Body of pancreas (tissue), 4 donors: ENCODE measurements at regions not wholly inside any gene's neighbourhood (a gene's known extent, or its start where the extent isn't known, plus 50 kb on each side); places are given as distances from the start of the nearest gene placed in this dataset.

Source experiments
- ATAC-seq: fragments of 150-250 bp; one replicate; pipeline ENCODE4 v1.9.1; 2016
- DNase-seq, 4 donors: peaks; one replicate each; pipeline ENCODE4 v3.0.0-alpha.2; 2019
- H3K27ac ChIP-seq, 4 donors: fragments of 200-600 bp; sonication (generic); 1 replicate in 3 of 4; 2 replicates in 1 of 4; pipeline versions ENCODE4 v1.5.1 to v1.6.1; 2016 to 2019; ENCODE audit warnings: mild to moderate bottlenecking in 1 of 4, mixed read lengths in 1 of 4, moderate library complexity in 1 of 4
- H3K27me3 ChIP-seq, 2 donors: fragments of 200-600 bp; sonication (generic); one replicate each; pipeline ENCODE4 v1.6.0; 2016; ENCODE audit warnings: mild to moderate bottlenecking in 1 of 2
- H3K36me3 ChIP-seq, 2 donors: fragments of 200-600 bp; sonication (generic); replicated peaks in 1 of 2; 2 replicates each; pipeline ENCODE4 v1.5.1; 2016; ENCODE audit warnings: low read depth in 2 of 2; ENCODE audit not compliant: insufficient read depth in 1 of 2
- H3K4me1 ChIP-seq: fragments of 200-600 bp; sonication (generic); one replicate; pipeline ENCODE4 v1.6.0; 2016
- H3K4me3 ChIP-seq, 2 donors: fragments of 200-600 bp; sonication (generic); 1 replicate in 1 of 2; 2 replicates in 1 of 2; pipeline ENCODE4 v1.5.1; 2016 to 2019
- H3K9me3 ChIP-seq, 3 donors: fragments of 200-600 bp; sonication (generic); 1 replicate in 2 of 3; 2 replicates in 1 of 3; pipeline ENCODE4 v1.5.1; 2016
- POLR2A ChIP-seq, 3 donors: fragments of 450-650 bp; IDR thresholded peaks; one replicate each; pipeline ENCODE4 v1.6.1; 2016; ENCODE audit warnings: antibody characterized with exemption in 3 of 3, mild to moderate bottlenecking in 2 of 3
- WGBS, 2 donors: methylation state at CpG; one replicate each; pipeline ENCODE4 v1.1.5; 2017; 5-methylcytosine and 5-hydroxymethylcytosine counted together
- intact Hi-C: fragments of 100-400 bp; cut with DNase I; formaldehyde crosslinking; loops from one replicate; pipeline ENCODE4 v1.15.1; 2023
- TF ChIP-seq, protein P1 (sequence below), 7 experiments: fragments of 450-650 bp in 4 of 7; fragments of 200-600 bp in 3 of 7; sonication (generic) in 3 of 7; IDR thresholded peaks; one replicate each; pipeline ENCODE4 v1.5.1; 2016 to 2019; ENCODE audit warnings: antibody characterized with exemption in 7 of 7

DNA sequence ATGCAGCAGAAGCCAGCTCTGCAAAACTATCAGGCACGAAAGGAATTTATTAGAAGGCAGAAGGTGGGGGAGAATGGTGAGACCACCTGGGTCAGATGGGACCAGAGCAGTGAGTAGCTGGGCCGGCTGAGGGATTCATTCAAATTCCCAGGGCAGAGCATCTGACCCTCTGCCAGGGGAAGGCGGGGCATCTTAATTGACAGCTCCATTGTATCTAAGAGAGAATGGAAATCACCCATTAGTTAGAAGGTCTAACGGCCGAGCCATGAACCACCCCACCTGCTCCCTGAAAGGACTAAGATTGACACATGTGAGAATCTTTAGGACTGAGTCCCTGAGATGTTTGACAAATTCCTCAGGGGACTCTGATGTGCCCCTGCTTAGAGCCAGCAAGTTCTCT, 83.7 kb downstream of the PHETA1 start:
- Histone ChIP-seq H3K4me3 (no peak overlapping the region), H3K4me1 (no peaks in the 10 kb centered on the region), H3K27me3 (no peaks in the 10 kb centered on the region), H3K36me3 (no peaks in the 10 kb centered on the region), H3K9me3 (peaks cover 0 to 9% (median 0%) of the 10 kb centered on the region in 3 donors), H3K27ac (no peak overlapping the region)
- WGBS, 2 donors, result 68 to 71% methylated on average over 5 of the region's 5 CpGs
- intact Hi-C loops, result no loop called here
- no peak for DNase-seq
- TF ChIP-seq, protein P1, sequence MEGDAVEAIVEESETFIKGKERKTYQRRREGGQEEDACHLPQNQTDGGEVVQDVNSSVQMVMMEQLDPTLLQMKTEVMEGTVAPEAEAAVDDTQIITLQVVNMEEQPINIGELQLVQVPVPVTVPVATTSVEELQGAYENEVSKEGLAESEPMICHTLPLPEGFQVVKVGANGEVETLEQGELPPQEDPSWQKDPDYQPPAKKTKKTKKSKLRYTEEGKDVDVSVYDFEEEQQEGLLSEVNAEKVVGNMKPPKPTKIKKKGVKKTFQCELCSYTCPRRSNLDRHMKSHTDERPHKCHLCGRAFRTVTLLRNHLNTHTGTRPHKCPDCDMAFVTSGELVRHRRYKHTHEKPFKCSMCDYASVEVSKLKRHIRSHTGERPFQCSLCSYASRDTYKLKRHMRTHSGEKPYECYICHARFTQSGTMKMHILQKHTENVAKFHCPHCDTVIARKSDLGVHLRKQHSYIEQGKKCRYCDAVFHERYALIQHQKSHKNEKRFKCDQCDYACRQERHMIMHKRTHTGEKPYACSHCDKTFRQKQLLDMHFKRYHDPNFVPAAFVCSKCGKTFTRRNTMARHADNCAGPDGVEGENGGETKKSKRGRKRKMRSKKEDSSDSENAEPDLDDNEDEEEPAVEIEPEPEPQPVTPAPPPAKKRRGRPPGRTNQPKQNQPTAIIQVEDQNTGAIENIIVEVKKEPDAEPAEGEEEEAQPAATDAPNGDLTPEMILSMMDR (IDR thresholded peaks at IDR 0.05), result no peak
- TF ChIP-seq POLR2A (IDR thresholded peaks at IDR 0.05), result no peak
- ATAC-seq, result no peak

DNA sequence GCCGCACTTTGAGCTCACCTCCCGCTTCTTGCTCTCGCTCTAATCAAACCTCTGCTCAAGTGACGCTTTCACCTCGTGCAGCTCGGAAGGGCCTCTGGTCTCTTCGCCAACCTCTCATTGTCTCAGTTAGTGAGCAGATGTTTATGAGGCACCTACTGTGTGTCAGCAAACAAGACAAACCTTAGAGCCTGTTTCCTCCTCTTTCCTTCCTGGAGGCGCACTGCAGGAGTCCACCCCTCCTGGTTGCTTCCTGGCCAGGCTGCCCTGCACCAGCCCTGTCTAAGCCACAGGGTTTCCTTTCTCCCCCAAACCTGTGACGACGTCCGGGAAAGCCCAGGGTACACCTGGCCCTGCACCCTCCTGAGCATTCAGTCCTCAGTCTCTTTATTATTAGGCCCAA, 84.2 kb downstream of the PHETA1 start:
- Histone ChIP-seq H3K9me3 (peaks cover 0 to 10% (median 0%) of the 10 kb centered on the region in 3 donors), H3K27me3 (no peaks in the 10 kb centered on the region), H3K27ac (no peak overlapping the region), H3K4me1 (no peaks in the 10 kb centered on the region), H3K4me3 (no peak overlapping the region), H3K36me3 (no peaks in the 10 kb centered on the region)
- intact Hi-C loops, result no loop called here
- DNase-seq, result no peak
- 68 to 72% methylated on average over 11 of the region's 11 CpGs for WGBS, 2 donors
- TF ChIP-seq POLR2A (IDR thresholded peaks at IDR 0.05), result no peak
- TF ChIP-seq, protein P1 (IDR thresholded peaks at IDR 0.05), result no peak
- no peak for ATAC-seq

DNA sequence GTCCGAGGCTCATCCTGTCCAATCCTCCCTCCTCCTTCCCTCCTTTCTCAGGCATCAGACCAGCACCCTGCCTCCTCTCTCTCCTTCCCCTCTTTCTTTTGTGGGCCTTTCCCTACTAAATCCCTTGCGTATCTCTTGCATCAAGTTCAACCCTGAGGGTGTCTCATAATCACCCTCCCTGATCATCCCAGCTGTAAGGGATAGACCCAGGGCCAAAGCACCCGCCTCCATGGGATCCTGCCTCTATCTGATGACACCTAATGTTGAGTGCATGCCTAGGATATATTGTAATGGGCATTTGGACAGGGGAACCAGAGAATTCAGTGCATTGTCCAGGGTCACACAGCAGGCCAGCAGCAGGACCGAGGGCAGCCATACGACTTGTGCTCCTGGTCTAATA, 84.9 kb downstream of the PHETA1 start:
- intact Hi-C loops, result no loop called here
- no peak for ATAC-seq
- no peak for DNase-seq
- Histone ChIP-seq H3K36me3 (no peaks in the 10 kb centered on the region), H3K9me3 (peaks cover 0 to 10% (median 0%) of the 10 kb centered on the region in 3 donors), H3K27me3 (no peaks in the 10 kb centered on the region), H3K4me1 (no peaks in the 10 kb centered on the region), H3K27ac (no peak overlapping the region), H3K4me3 (no peak overlapping the region)
- WGBS, 2 donors, result 78 to 81% methylated on average over 5 of the region's 5 CpGs
- TF ChIP-seq, protein P1 (IDR thresholded peaks at IDR 0.05), result no peak
- no peak for TF ChIP-seq POLR2A (IDR thresholded peaks at IDR 0.05)

DNA sequence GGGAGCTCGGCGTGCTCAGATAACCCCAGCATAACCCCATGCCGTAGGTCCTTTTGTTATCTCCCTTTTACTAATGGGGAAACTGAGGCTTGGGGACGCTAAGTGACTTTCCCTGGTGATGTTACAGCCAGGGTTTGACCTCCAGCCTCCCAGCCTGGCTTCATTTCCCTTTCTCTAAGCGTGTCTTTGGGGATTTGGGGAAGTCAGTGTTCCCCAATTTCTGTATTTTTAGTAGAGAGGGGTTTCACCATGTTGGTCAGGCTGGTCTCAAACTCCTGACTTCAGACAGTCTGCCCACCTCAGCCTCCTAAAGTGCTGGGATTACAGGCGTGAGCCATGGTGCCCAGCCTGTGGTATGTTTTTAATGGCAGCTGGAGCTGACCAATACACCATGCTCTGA, 85.4 kb downstream of the PHETA1 start:
- Histone ChIP-seq H3K9me3 (peaks cover 0 to 10% (median 0%) of the 10 kb centered on the region in 3 donors), H3K4me3 (no peak overlapping the region), H3K4me1 (no peaks in the 10 kb centered on the region), H3K27me3 (no peaks in the 10 kb centered on the region), H3K27ac (no peak overlapping the region), H3K36me3 (no peaks in the 10 kb centered on the region)
- intact Hi-C loops, result no loop called here
- TF ChIP-seq, protein P1 (IDR thresholded peaks at IDR 0.05), result no peak
- TF ChIP-seq POLR2A (IDR thresholded peaks at IDR 0.05), result no peak
- DNase-seq, result no peak
- ATAC-seq, result no peak
- WGBS, 2 donors, result 78 to 83% methylated on average over 5 to 6 of the region's 6 CpGs

DNA sequence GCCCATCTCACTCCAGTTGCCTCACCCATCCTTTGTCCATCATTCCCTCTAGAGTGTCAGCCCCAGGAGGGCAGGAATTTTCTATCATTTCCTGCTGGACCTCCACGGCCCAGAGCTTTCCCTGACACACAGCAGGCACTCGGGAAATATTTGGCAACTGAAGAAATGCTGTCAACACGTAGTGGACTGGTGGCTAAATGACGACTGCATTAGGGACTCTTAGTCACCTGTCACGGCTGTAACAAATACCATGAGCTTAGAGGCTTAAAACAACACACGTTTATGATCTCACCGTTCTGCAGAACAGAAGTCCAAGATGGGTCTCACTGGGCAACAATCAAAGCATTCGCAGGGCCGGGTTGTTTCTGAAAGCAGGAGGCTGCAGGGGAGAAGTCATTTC, 91.3 kb downstream of the PHETA1 start:
- ATAC-seq (no peak), DNase-seq (no peak)
- no peak overlapping the region for H3K27ac ChIP-seq
- TF ChIP-seq, protein P1 (IDR thresholded peaks at IDR 0.05), result no peak
- no peak for TF ChIP-seq POLR2A (IDR thresholded peaks at IDR 0.05)
- no peak overlapping the region for H3K4me3 ChIP-seq
- peaks cover 0 to 10% (median 0%) of the 10 kb centered on the region in 3 donors for H3K9me3 ChIP-seq
- no peaks in the 10 kb centered on the region for H3K4me1 ChIP-seq
- no peaks in the 10 kb centered on the region for H3K36me3 ChIP-seq
- H3K27me3 ChIP-seq, result no peaks in the 10 kb centered on the region
- WGBS, 2 donors, result 58 to 60% methylated on average over 9 of the region's 9 CpGs
- intact Hi-C loops, result no loop called here
